Stimulated activated CD4-positive, alpha-beta T cell treated with anti-CD3 and anti-CD28 coated beads, Interleukin-15, amount 100 ng/mL, for 48 hours (primary cell): ENCODE measurements at regions not wholly inside any gene's neighbourhood (a gene's known extent, or its start where the extent isn't known, plus 50 kb on each side); places are given as distances from the start of the nearest gene placed in this dataset.
"Not testable (repeated sequence)": the region's sequence is repeated elsewhere in the genome, so short reads cannot be mapped to it uniquely, and the experiment has no call there.

ENCODE experiments used
- DNase-seq, 2 donors: peaks; one replicate each; pipeline ENCODE4 v3.0.0-alpha.2; 2020; ENCODE audit warnings: low read depth in 2 of 2

GRCh38 chr3:55297245-55297644 lies 189.9 kb downstream of the WNT5A start:
- DNase-seq, result no peak

- no peak for DNase-seq
Observed at GRCh38 chr3:55296791-55297190, 190.3 kb downstream of the WNT5A start.

- no peak for DNase-seq
Observed at GRCh38 chr3:55296030-55296429, 191.1 kb downstream of the WNT5A start.

GRCh38 chr3:55294557-55294956 lies 192.5 kb downstream of the WNT5A start:
- DNase-seq, result no peak

DNA sequence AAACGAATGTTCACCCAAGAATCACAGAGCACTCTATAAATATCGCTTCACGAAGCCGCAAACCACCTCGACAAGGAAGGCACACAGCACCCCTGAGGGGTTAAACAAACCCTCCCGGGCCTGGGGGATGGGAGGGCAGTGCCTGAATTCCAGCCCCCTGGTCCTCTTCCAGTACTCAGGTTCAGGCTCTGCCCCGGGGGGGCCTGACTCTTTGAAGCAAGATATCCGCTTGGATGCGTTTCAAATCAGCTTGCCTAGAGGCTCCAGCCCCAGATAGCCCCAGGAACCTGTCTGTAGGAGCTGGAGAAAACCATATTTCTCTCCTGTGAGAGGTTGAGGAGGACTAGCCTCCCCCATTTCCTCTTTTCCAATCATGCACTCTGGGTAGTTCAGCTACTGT lies 194.7 kb downstream of the WNT5A start:
- no peak for DNase-seq

DNA sequence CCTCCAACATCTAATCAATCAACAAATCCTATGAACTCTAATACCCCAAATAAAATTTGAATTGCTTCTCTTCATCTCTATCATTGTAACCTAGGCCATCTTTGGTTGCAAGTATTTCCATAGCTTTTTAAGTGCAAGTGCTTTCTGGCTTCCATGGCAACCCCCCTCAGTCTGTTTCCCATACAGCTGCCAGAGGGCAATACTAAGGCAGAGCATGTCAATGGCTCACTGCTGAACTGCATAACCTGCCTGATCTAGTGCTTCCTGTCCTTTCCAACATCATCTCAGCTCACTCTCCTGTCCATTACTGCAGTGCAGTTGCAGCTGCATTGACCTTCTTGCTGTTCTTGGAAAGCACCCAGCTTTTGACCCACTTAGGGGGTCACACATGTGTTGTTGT lies 198.4 kb downstream of the WNT5A start:
- DNase-seq, result no peak

- no peak for DNase-seq
Observed at GRCh38 chr3:55286693-55287092, 200.4 kb downstream of the WNT5A start.

DNA sequence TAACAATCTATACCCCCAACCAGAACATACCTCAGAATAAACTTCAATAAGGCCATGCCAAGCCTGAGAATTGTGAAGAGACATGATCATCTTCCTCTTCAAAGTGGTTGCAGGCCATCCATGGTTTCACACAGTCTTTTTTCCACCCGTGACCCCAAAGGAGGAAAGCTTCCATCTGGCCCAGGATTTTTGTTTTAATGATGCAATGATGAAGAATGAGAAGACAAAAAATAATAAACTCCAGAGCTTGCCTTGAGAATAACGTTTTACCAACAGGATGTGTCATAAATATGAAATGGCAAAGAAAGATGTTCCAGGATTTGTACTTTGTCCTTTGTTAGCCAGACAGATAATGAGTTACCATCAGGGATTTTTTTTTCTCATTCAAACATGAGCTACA lies 201.9 kb downstream of the WNT5A start:
- no peak for DNase-seq

GRCh38 chr3:55283441-55283925 lies 203.6 kb downstream of the WNT5A start:
- DNase-seq, result no peak

- DNase-seq, result no peak
Observed at GRCh38 chr3:55282994-55283393, 204.1 kb downstream of the WNT5A start.

- no peak for DNase-seq
Observed at GRCh38 chr3:55272031-55272645, 215.0 kb downstream of the WNT5A start.

DNA sequence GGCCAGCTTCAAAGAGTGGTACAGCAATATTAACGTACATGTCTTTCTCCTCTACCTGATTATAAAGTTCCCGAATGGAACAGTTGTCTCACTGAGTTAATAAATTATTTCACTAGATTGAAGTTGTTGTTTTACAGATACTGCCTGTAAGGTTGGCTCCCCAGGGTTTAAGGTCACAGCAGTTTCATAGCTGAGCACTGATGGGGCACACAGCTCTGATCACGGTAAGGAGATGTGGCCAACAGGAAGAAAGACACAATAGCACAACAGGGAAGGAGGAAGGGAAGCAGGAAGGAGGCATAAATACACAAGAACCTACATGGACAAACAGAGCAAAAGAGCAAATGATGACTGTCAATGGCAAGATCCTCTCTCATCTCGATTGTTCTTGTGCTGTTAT lies 215.6 kb downstream of the WNT5A start:
- no peak for DNase-seq

DNA sequence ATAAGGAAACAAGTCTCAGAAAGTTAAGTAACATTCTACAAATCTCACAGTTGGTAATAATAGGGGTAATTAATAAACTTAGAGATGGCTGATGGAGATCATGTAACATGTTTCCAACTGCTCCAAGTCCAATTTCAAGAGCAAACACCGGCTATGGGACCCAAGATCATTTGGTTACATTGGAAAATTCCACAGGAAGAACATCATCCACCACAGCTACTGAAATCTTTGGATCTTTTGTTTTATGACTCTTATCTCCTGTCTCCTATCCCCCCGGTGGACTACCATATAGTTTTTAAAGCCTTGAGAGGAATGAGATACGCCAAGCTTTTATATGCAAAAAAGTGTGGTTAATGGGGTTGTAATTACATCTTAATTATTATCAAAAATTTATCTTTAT lies 216.1 kb downstream of the WNT5A start:
- DNase-seq, result no peak

- DNase-seq, result no peak
Observed at GRCh38 chr3:55269636-55270035, 217.5 kb downstream of the WNT5A start.

GRCh38 chr3:55269096-55269495 lies 218.0 kb downstream of the WNT5A start:
- DNase-seq, result no peak

DNA sequence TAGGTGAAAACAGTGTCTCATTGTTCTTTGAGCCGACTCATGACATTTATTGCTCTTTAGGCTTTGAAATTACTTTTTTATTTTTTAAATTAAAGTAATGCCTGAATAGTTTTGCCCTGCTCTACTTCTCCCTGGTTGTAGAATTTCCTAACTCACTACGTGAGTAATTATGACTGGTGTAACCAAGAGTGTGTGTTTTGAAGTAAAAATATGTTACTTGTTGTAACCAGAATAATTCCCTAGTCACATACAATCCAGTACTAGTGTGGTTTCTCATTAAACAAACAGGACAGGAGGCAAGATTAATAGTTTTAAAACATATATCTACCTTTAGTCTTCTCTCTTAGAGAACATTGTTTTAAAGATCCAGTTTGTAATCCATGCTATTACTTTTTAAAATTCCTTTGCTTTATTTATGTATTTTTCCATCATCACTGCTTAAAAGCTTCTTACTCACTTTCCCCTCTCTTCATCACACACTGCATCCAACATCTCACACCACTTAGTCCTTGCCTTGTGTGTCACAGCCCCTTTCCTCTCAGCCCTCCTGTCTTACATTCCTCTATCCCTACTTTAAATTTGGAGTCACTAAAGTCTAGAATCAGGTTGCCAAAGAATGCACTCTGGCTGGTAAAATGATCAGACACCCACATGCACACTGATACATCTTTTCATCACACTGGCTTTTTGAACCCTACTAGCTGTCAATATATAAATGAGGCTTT lies 219.7 kb downstream of the WNT5A start:
- no peak for DNase-seq

DNA sequence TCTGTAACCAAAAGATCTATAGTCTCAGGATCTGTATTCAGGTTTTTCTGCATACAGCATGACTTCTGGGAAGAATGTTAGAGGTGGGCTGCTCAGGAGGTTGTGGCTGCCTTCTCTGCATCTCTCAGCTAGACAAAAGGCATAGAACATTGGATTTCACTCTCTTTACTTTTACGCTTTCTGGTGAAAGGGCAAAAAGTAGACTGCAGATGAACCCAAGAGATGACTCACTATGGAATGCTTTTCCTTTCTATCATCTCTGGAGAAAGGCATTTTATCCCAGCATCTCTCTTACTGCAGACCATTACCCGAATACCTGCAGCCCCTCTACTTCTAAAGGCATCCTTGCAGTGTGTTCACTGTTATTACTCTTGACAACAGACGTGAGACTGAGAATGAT lies 222.2 kb downstream of the WNT5A start:
- no peak for DNase-seq

- DNase-seq, result no peak
Observed at GRCh38 chr3:55252921-55253320, 234.2 kb downstream of the WNT5A start.

- DNase-seq, result not testable (repeated sequence)
Observed at GRCh38 chr3:55249156-55249555, 237.9 kb downstream of the WNT5A start.

- no peak for DNase-seq
Observed at GRCh38 chr3:55247666-55248065, 239.4 kb downstream of the WNT5A start.

DNA sequence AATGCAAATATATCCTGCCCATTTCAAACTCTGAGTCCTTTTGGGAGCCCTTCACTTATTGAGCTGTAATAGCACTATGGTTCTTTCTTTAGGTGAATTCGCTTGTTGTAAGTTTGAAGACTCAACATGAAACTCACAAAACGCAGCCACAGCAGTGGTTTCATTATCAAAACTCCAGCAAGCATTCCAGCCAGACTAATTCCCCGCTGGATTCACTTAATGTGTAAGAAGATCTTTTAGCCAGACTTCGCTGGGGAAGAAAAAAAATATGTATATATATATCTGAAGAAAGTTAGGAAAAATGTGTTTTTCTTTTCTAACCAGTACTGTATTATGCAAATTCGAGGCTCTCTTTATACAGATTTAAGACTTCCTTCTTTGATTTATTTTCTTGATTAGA lies 241.1 kb downstream of the WNT5A start:
- no peak for DNase-seq

DNA sequence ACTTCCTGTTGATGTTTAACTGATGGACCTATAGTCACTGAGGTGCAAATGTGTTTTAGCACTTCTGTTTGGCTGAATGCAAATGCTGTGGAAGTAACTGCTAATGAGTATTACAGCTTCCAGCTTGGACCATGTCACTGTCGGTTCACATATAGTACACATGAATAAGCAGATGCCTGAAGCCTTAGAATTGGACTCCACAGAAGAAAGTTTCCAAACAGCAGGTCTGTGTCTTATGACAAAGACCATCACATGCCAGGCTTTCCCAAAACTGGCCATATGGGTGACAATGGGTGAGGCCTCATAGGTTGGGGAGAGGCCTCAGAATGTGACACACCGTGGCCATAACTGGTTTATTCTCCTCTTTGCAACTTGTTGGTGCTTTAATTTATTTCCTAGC lies 241.8 kb downstream of the WNT5A start:
- no peak for DNase-seq

- no peak for DNase-seq
Observed at GRCh38 chr3:55244247-55244646, 242.9 kb downstream of the WNT5A start.

- no peak for DNase-seq
Observed at GRCh38 chr3:55243678-55244077, 243.4 kb downstream of the WNT5A start.
